ENCODE measurements at regions not wholly inside any gene's neighbourhood (a gene's known extent, or its start where the extent isn't known, plus 50 kb on each side); places are given as distances from the start of the nearest gene placed in this dataset.

DNA sequence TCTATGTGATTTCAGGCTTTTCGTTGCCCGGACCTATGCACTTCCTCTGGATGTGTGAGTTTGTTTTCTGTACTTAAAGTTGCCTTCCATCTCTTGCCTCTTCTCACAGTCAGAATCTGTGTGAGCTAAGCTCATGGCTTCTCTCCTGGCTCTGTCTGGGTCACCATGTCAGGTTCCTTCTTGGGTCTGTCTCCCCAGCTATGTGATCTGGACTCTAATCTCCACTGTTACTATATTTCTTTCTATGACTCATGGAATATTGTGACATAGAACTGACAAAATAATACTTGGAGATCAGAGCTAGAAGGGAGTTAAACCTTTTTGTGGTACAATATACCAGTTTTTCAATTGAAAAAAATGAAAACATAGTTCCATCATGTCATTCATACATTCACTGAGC, 172.7 kb upstream of the FGGY start:
- DNase-seq (ENCODE audit: low spot score) = no peak

GRCh38 chr1:59125154-59125553, 171.7 kb upstream of the FGGY start:
- DNase-seq (ENCODE audit: low spot score) = no peak

- DNase-seq (ENCODE audit: low spot score) = no peak
Observed at GRCh38 chr1:59125676-59126320, 171.1 kb upstream of the FGGY start.

- no peak for DNase-seq (ENCODE audit: low spot score)
Observed at GRCh38 chr1:59126366-59126765, 170.5 kb upstream of the FGGY start.

DNA sequence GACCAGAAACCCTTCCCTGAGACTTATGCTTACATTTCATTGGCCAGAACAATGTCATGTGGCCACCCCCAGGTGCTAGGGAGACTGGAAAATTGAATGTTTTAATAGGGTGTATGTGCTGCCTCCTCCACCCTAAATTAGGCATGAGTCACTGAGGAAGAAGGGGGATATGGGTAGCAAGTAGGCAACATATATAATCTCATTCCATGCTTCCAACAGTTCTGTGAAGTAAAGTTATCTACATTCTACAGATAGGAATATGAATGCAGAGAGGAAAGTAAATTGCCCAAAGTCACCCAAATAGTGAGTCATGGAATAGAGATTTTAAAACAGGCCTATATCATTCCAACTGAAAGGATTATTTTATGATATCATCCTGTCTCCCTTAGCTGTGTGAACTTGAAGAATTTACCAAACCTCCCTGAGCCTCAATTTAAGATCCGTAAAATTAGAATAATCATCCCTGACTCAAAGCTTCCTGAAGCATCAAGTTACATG, 168.6 kb upstream of the FGGY start:
- DNase-seq (ENCODE audit: low spot score) = no peak

DNA sequence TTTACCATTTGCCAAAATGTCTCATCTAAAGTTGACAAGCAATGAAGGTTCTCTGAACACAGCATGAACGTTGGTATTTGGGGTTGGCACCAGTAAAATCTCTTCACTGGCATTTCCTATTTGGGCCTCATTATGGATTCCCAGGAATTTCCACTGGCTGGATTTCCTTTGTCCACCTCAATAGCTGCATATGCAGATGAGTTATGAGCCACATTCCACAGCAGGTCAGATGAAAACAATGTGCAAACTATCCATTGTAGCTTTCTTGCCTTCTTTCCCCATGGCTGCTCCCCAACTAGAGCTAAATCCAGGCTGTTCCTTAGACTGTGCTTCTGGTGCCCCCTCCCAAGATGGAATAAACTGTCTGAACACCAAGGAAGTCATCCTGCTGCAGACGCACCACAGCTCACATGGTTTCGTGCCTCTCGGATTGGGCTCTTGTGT, 168.1 kb upstream of the FGGY start:
- peak; percentile 52 for DNase-seq (ENCODE audit: low spot score)

DNA sequence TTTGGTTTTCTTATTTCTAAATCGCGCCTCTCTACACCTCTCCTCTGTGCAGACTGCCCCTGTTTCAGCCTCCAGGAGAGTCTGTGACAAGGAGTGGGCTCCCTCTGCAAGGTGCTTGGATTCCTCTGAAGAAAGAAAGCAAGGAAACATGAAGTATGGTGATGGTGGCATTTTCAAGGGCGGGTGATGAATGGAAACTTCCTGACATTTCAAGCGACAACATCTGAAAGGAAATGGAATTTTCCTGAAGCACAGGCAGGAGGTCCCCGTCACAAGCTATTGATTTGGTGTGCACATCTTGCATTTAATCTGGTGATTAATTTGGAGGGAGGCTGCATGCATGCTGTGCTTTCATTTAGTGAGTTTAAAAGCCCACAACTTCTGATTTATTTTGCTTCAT, 164.6 kb upstream of the FGGY start:
- DNase-seq (ENCODE audit: low spot score) = peak; percentile 22

DNA sequence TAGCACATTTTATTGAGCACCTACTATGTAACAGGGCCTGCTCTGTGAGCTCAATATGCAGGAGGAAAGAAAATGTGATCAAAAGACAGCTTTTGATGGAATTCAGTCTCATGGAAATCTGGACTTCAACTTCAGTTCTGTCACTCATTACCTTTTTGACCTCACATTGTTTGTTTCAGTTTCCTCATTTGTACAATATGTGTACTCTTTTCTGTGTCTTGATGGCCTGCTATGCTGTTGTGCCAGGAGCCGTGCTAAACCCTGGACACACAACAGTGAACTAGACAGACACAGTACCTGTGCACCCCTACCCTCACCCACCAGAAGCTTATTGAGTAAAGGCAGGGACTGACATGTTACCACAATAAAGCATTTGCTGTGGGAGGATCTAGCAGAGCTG, 162.9 kb upstream of the FGGY start:
- DNase-seq (ENCODE audit: low spot score) = no peak

GRCh38 chr1:59135761-59136255, 161.1 kb upstream of the FGGY start:
- DNase-seq (ENCODE audit: low spot score) = no peak

DNA sequence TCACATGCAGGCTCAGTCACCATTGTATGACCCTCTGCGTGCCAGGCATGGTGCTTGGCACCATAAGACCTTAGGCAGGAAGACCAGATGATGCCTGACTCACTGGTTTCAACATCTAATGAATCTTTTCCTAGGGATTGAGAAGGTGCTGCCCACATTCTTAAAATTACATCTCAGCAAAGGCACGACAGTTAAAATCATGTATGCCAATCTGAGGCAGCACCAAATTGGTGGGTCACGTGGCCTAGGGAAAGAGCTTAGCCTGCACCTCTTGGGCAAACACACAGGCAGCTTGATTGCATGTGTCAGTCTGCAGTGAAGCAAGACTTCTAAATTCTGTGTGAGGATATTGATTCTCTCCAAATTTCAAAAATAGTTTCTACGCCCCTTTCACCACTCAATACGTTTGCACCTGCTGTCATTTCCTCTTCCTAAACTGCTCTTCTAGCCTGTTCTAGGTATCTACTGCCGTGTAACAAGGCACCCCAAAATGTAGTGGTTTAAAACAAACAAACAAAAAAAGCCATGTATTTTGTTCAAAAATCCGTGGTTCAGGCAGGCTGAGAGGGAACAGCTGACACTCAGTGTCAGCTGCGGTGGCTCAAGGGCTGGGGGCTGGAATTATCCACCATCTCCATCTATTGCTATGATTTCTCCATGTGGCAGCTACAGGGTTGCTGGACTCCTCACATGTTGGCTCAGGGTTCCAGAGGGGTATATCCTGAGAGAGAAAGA, 160.2 kb upstream of the FGGY start:
- DNase-seq (ENCODE audit: low spot score) = no peak

- no peak for DNase-seq (ENCODE audit: low spot score)
Observed at GRCh38 chr1:59137276-59137615, 159.6 kb upstream of the FGGY start.

GRCh38 chr1:59137968-59138367, 158.9 kb upstream of the FGGY start:
- DNase-seq (ENCODE audit: low spot score) = no peak

- DNase-seq (ENCODE audit: low spot score) = no peak
Observed at GRCh38 chr1:59138402-59138801, 158.5 kb upstream of the FGGY start.

DNA sequence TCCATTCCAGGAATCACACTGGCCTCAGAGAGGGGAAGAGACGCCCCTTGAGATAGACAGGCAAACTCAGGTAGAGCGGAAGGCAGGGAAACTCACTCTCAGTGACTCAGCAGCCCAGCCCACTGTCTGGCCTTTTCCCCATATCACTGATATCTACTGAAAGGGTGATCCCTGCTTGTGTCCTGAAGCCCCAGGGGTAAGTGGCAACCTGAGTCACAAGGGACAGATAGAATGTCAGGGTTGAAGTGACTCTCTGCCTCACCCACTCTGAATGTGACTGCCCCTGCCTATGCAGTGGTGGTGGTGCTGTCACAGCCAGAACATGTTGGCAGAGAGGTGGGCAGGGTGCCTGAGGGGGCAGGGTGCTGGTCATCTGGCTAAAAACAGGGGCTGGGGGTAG, 157.5 kb upstream of the FGGY start:
- DNase-seq (ENCODE audit: low spot score) = no peak

DNA sequence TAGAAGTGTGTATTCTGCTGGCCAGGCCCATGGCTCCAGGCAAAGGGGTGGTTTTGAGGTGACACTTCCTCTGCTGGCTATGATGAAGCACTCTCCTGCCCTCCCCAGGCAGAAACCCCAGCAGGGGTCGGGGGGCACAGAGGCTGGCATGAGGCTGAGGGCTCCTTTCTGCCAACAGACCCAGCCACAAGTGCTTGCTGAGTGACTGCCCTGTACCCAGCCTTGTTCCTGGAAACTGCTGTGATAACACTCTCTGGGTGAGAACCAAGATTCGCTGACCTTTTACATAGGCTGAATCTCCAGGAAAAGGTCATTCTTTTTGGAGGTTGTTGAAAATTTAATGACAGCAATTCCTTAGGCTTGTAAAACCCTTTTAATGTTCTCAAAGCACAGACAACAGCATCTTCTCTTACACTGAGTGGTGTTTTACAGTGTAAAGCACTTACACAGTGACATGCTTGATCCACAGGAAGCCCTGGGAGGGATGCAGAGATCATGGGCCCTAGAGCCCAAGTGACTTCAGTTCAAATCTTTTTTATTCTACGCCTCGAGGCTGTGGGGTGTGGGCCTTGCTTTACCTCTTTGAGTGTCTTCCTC, 155.5 kb upstream of the FGGY start:
- DNase-seq (ENCODE audit: low spot score) = no peak

GRCh38 chr1:59142311-59143132, 154.4 kb upstream of the FGGY start:
- no peak for DNase-seq (ENCODE audit: low spot score)

- DNase-seq (ENCODE audit: low spot score) = peak; percentile 64
Observed at GRCh38 chr1:59143133-59143487, 153.8 kb upstream of the FGGY start.

GRCh38 chr1:59143811-59144210, 153.1 kb upstream of the FGGY start:
- DNase-seq (ENCODE audit: low spot score) = peak; percentile 37

DNA sequence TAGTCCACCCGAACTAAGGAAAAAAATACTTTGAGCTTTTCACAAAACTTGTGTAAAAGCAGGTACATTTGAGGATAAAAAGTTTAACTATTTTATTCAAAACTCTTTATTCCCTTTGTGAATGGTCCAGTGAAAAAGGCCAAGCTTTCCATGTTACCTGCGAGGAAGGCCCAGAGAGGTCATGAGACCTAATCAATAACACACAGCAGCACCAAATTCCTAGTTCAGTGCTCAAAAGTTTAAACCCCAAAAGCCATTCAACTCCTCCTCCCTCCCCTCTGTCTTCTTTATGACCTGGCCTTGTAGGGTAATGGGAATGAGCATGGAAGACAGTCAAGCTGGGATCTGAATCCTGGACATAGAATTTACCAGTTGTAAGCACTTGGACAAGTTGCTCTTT, 151.9 kb upstream of the FGGY start:
- no peak for DNase-seq (ENCODE audit: low spot score)

DNA sequence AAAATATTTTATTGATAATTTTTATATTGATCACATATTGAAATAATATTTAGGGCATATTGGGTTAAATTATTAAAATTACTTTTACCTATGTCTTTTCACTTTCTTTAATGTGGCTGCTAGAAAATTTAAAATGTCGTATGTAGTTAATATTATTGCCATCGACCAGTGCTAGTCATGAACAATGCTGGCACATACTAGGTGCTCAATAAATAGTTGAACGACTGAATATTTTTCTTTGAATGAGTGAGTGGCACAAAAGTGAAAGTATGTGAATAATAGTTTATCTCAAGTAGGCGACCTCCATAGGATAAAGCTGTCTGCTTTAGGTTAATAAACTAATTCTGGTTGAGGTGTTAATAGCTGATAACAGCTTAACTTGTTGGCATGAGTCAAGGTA, 150.8 kb upstream of the FGGY start:
- DNase-seq (ENCODE audit: low spot score) = no peak

DNA sequence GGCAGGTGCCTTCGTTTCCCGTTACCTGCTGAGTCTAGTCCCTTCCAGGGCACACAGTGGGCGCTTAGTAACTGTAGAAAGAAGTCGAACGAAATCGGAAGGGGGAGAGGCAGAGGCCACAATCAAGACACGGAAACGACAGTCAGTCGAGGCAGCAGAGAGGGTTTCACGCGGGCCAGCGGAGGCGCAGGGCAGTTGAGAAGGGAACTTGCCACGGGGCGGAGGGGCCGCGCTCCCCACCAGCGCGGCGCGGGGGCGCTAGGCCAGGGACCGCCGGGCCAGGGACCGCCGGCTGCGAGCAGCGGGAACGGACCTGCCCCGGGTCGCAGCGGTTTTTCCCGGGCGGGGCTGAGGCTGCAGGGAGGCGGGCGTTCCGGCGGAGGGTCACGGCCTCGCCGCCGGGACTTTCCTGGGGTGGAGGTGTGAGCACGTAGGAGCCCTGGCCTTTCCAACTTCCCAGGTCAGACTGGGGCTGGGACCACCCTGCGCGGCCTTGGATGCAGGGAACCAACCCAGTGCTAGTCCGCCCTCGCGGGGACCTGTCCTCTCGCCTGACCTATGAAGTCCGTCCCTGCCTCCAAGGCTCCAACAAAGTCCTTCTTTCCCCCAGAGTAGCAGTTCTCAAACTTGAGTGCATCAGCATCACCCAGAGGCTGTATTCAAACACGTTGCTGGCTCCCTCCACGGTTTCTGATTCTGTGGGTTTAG, 150.1 kb upstream of the FGGY start:
- DNase-seq (ENCODE audit: low spot score) = peak; percentile 61

DNA sequence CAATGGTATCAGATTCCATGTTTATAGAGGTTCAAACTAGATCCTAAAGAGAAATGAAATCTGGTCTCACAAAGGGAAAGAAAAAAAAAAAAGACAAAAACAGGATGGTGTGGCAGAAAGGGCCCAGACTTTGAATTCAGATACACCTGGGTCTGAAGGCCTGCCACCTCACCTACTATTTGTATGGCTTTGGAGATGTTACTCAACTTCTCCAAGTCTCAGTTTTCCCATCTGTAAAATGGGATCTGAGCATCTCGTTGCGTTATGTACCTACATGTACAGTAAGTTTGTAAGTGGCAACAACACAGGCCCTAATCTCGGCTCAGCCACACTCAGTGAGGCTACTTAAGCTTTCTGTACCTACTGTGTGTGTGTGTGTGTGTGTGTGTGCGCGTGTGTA, 147.5 kb upstream of the FGGY start:
- no peak for DNase-seq (ENCODE audit: low spot score)
